Gastrocnemius medialis (tissue), 4 donors: ENCODE measurements at regions not wholly inside any gene's neighbourhood (a gene's known extent, or its start where the extent isn't known, plus 50 kb on each side); places are given as distances from the start of the nearest gene placed in this dataset.
"Not testable (repeated sequence)": the region's sequence is repeated elsewhere in the genome, so short reads cannot be mapped to it uniquely, and the experiment has no call there.

Experiments
- ATAC-seq, 2 donors: fragments of 150-250 bp; one replicate each; pipeline ENCODE4 v1.9.1; 2016
- DNase-seq, 2 donors: peaks; one replicate each; pipeline ENCODE4 v3.0.0-alpha.2; 2019
- H3K27ac ChIP-seq, 4 donors: fragments of 200-600 bp; sonication (generic); 1 replicate in 1 of 4; 2 replicates in 3 of 4; pipeline ENCODE4 v1.5.1; 2016 to 2018; ENCODE audit warnings: mild to moderate bottlenecking in 2 of 4, moderate library complexity in 1 of 4
- H3K27me3 ChIP-seq, 3 donors: fragments of 200-600 bp; sonication (generic) in 2 of 3; 1 replicate in 1 of 3; 2 replicates in 2 of 3; pipeline versions ENCODE4 v1.5.1 to v1.6.0; 2016 to 2019; ENCODE audit warnings: mild to moderate bottlenecking in 1 of 3, moderate library complexity in 1 of 3
- H3K36me3 ChIP-seq, 2 donors: fragments of 200-600 bp; sonication (generic) in 1 of 2; one replicate each; pipeline ENCODE4 v1.5.1; 2017 to 2018
- H3K4me1 ChIP-seq, 2 donors: fragments of 200-600 bp; sonication (generic) in 1 of 2; one replicate each; pipeline ENCODE4 v1.5.1; 2016 to 2017; ENCODE audit warnings: mild to moderate bottlenecking in 2 of 2
- H3K4me3 ChIP-seq, 4 donors: fragments of 200-600 bp; sonication (generic) in 3 of 4; 1 replicate in 1 of 4; 2 replicates in 3 of 4; pipeline ENCODE4 v1.5.1; 2016 to 2019; ENCODE audit warnings: mild to moderate bottlenecking in 2 of 4
- H3K9me3 ChIP-seq, 3 donors: fragments of 200-600 bp; sonication (generic) in 2 of 3; 1 replicate in 1 of 3; 2 replicates in 2 of 3; pipeline ENCODE4 v1.5.1; 2016 to 2019
- POLR2A ChIP-seq, 2 donors: fragments of 450-650 bp; IDR thresholded peaks; one replicate each; pipeline ENCODE4 v1.6.1; 2017; ENCODE audit warnings: antibody characterized with exemption in 2 of 2, mild to moderate bottlenecking in 2 of 2, moderate library complexity in 2 of 2
- in situ Hi-C, 4 donors: fragments of 200-750 bp; cut with MboI; loops; one replicate each; pipeline versions ENCODE4 v1.15.0 to v1.8.0; 2017; ENCODE audit warnings: low sequenced_read_pairs in 4 of 4
- intact Hi-C: fragments of 100-400 bp; cut with DNase I; formaldehyde crosslinking; loops from one replicate; pipeline ENCODE4 v1.15.1; 2023; ENCODE audit warnings: low total_unique reads
- TF ChIP-seq, protein P1 (sequence below), 5 experiments: fragments of 450-650 bp in 3 of 5; fragments of 200-600 bp in 2 of 5; sonication (generic) in 2 of 5; IDR thresholded peaks in 4 of 5; conservative IDR thresholded peaks in 1 of 5; 1 replicate in 4 of 5; 2 replicates in 1 of 5; pipeline ENCODE4 v1.5.1; 2016 to 2019; ENCODE audit warnings: antibody characterized with exemption in 5 of 5, mild to moderate bottlenecking in 3 of 5, moderate library complexity in 3 of 5

DNA sequence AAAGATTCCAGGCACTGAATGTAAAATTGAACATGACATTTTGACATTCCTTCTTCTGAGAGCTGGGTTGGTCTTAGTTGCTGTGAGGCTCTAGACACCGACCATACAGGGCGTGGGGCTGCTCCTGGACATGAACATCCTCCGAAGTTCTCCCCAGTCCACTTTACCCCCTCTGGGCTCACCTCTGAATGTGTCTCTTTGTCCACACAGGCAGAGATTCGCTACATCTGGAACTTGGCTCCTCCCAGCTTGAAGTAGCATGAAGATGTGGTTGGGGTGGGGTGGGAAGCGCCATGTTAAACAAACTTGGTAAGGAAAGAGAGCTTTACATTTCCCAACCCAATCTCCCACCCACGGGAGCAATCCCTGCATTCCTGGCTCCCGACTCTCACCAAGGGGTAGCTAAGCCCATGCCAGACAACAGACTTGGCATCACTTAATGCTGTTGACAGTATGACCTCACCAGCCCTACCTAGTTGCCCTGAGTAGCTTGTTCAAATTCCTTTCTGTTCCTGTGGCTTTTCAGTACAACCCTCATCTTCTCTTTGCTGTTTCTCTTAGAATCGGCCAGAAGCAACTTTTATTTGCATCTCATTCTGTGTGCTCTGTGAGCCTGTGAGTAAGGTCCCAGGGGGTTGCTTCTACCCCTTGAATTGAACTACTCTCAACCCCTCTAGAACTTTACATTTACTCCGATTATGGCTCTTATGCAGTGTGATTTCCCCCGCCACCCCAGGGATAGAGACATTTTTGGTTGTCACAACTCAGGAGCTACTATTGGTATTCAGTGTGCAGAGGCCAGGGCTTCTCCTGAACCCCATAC lies 211.4 kb downstream of the SEC23IP start:
- in situ Hi-C loops, result no loop called here
- TF ChIP-seq, protein P1, sequence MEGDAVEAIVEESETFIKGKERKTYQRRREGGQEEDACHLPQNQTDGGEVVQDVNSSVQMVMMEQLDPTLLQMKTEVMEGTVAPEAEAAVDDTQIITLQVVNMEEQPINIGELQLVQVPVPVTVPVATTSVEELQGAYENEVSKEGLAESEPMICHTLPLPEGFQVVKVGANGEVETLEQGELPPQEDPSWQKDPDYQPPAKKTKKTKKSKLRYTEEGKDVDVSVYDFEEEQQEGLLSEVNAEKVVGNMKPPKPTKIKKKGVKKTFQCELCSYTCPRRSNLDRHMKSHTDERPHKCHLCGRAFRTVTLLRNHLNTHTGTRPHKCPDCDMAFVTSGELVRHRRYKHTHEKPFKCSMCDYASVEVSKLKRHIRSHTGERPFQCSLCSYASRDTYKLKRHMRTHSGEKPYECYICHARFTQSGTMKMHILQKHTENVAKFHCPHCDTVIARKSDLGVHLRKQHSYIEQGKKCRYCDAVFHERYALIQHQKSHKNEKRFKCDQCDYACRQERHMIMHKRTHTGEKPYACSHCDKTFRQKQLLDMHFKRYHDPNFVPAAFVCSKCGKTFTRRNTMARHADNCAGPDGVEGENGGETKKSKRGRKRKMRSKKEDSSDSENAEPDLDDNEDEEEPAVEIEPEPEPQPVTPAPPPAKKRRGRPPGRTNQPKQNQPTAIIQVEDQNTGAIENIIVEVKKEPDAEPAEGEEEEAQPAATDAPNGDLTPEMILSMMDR (IDR thresholded peaks at IDR 0.05 in 4 of 5, conservative IDR thresholded peaks at IDR 0.05 in 1 of 5), result no peak
- TF ChIP-seq POLR2A (IDR thresholded peaks at IDR 0.05), result no peak
- ATAC-seq (no peak), DNase-seq (no peak)
- Histone ChIP-seq H3K27me3 (no peaks in the 10 kb centered on the region), H3K36me3 (no peaks in the 10 kb centered on the region), H3K4me1 (no peaks in the 10 kb centered on the region), H3K4me3 (no peak overlapping the region), H3K27ac (no peak overlapping the region), H3K9me3 (no peaks in the 10 kb centered on the region)
- intact Hi-C loops, result no loop called here

DNA sequence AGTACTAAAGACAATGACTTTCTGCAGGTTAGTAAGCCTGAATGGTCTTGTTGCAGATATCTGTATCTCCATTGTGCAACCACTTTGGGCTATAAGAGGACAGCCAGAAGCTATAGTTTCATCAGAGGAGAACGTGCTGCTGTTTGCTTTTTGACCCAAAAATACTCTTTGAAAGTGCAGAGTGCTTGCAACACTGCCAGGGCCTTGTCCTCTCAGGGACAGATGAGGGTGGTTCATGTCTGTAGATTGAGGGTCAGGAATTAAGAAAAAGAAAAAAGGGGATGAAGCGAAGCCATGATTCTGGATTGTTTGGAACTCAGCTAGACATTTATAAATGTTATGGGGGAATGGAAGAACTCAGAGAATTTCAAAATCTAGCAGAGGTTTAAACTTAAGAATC lies 212.5 kb downstream of the SEC23IP start:
- no peak for DNase-seq
- Histone ChIP-seq H3K4me3 (no peak overlapping the region), H3K4me1 (no peaks in the 10 kb centered on the region), H3K27ac (no peak overlapping the region), H3K36me3 (no peaks in the 10 kb centered on the region), H3K27me3 (no peaks in the 10 kb centered on the region), H3K9me3 (no peaks in the 10 kb centered on the region)
- no peak for ATAC-seq
- intact Hi-C loops (no loop called here), in situ Hi-C loops (no loop called here)
- no peak for TF ChIP-seq POLR2A (IDR thresholded peaks at IDR 0.05)
- TF ChIP-seq, protein P1 (IDR thresholded peaks at IDR 0.05 in 4 of 5, conservative IDR thresholded peaks at IDR 0.05 in 1 of 5), result no peak

- Histone ChIP-seq H3K4me1 (no peaks in the 10 kb centered on the region), H3K27ac (no peak overlapping the region), H3K27me3 (no peaks in the 10 kb centered on the region), H3K36me3 (no peaks in the 10 kb centered on the region), H3K9me3 (no peaks in the 10 kb centered on the region), H3K4me3 (no peak overlapping the region)
- TF ChIP-seq, protein P1 (IDR thresholded peaks at IDR 0.05 in 4 of 5, conservative IDR thresholded peaks at IDR 0.05 in 1 of 5), result no peak
- TF ChIP-seq POLR2A (IDR thresholded peaks at IDR 0.05), result no peak
- intact Hi-C loops, result no loop called here
- no peak for DNase-seq
- in situ Hi-C loops, result no loop called here
- ATAC-seq, result no peak
Observed at GRCh38 chr10:120105492-120105891, 213.0 kb downstream of the SEC23IP start.

GRCh38 chr10:120108916-120109315 lies 216.4 kb downstream of the SEC23IP start:
- Histone ChIP-seq H3K27ac (no peak overlapping the region), H3K36me3 (no peaks in the 10 kb centered on the region), H3K4me1 (no peaks in the 10 kb centered on the region), H3K4me3 (no peak overlapping the region), H3K9me3 (no peaks in the 10 kb centered on the region), H3K27me3 (no peaks in the 10 kb centered on the region)
- in situ Hi-C loops, result no loop called here
- TF ChIP-seq, protein P1 (IDR thresholded peaks at IDR 0.05 in 4 of 5, conservative IDR thresholded peaks at IDR 0.05 in 1 of 5), result no peak
- no peak for TF ChIP-seq POLR2A (IDR thresholded peaks at IDR 0.05)
- ATAC-seq (no peak), DNase-seq (no peak)
- intact Hi-C loops, result no loop called here

GRCh38 chr10:120109725-120110124 lies 217.2 kb downstream of the SEC23IP start:
- H3K27ac ChIP-seq, H3K27me3 ChIP-seq, intact Hi-C loops, ATAC-seq, in situ Hi-C loops, H3K36me3 ChIP-seq, H3K9me3 ChIP-seq, H3K4me1 ChIP-seq, DNase-seq, H3K4me3 ChIP-seq: not testable (repeated sequence)
